ENCODE measurements at regions not wholly inside any gene's neighbourhood (a gene's known extent, or its start where the extent isn't known, plus 50 kb on each side); places are given as distances from the start of the nearest gene placed in this dataset.

DNA sequence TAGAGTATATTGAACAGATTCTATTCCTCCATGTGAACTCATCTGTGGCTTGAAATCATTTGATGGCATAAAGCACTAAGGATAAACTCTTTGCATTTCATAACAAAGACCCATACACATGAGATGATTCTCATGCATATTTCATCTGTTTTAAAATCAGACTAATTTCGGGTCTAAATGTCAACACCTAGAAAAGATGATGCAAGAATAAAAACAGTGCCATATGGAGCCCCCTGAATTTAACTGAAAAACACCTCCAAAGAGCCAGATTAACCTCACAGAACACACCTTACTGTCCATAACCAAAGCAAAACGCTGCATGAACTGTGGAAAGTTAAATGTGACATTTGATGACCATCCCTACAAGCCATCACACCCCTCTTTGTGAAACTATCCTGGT lies 59.7 kb downstream of the ELAPOR2 start:
- TF ChIP-seq POLR2A (IDR thresholded peaks at IDR 0.05): no peak
- TF ChIP-seq, protein P1, sequence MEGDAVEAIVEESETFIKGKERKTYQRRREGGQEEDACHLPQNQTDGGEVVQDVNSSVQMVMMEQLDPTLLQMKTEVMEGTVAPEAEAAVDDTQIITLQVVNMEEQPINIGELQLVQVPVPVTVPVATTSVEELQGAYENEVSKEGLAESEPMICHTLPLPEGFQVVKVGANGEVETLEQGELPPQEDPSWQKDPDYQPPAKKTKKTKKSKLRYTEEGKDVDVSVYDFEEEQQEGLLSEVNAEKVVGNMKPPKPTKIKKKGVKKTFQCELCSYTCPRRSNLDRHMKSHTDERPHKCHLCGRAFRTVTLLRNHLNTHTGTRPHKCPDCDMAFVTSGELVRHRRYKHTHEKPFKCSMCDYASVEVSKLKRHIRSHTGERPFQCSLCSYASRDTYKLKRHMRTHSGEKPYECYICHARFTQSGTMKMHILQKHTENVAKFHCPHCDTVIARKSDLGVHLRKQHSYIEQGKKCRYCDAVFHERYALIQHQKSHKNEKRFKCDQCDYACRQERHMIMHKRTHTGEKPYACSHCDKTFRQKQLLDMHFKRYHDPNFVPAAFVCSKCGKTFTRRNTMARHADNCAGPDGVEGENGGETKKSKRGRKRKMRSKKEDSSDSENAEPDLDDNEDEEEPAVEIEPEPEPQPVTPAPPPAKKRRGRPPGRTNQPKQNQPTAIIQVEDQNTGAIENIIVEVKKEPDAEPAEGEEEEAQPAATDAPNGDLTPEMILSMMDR (IDR thresholded peaks at IDR 0.05): no peak
- no peaks in the 10 kb centered on the region for H3K27me3 ChIP-seq
- intact Hi-C loops (cut with DNase I; ENCODE audit: low total_unique reads): no loop called here
- no peaks in the 10 kb centered on the region for H3K9me3 ChIP-seq
- peaks cover 11% of the 10 kb centered on the region for H3K4me1 ChIP-seq
- WGBS, 2 donors: 78 to 82% methylated on average over 2 of the region's 2 CpGs
- H3K4me3 ChIP-seq: no peak overlapping the region
- H3K27ac ChIP-seq: no peak overlapping the region
- H3K36me3 ChIP-seq (ENCODE audit: low read depth, missing control alignments): no peaks in the 10 kb centered on the region
- no peak for DNase-seq

DNA sequence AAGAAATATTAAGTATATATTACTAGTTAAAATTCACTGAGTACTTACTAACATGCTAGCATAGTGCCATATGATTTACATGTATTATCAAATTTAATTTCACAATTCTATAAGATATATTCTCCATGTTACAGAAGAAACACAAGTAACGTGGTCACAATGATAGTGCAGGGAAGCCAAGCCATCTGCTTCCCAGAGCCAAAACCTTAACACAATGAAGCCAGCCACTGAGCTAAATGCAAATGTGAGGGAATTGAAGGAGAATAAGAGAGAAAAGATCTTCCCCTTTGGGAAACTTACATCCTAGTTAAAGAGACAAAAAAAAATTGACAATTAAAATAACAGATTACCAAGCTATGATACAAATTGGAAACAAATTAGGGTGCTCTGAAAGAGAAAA lies 63.6 kb downstream of the ELAPOR2 start:
- Histone ChIP-seq H3K4me1 (no peaks in the 10 kb centered on the region), H3K27ac (no peak overlapping the region), H3K9me3 (no peaks in the 10 kb centered on the region), H3K36me3 (ENCODE audit: low read depth, missing control alignments) (no peaks in the 10 kb centered on the region), H3K27me3 (no peaks in the 10 kb centered on the region), H3K4me3 (no peak overlapping the region)
- WGBS, 2 donors: 63 to 80% methylated on average over 1 of the region's 1 CpG
- TF ChIP-seq, protein P1 (IDR thresholded peaks at IDR 0.05): no peak
- no peak for TF ChIP-seq POLR2A (IDR thresholded peaks at IDR 0.05)
- intact Hi-C loops (cut with DNase I; ENCODE audit: low total_unique reads): no loop called here
- DNase-seq: no peak

DNA sequence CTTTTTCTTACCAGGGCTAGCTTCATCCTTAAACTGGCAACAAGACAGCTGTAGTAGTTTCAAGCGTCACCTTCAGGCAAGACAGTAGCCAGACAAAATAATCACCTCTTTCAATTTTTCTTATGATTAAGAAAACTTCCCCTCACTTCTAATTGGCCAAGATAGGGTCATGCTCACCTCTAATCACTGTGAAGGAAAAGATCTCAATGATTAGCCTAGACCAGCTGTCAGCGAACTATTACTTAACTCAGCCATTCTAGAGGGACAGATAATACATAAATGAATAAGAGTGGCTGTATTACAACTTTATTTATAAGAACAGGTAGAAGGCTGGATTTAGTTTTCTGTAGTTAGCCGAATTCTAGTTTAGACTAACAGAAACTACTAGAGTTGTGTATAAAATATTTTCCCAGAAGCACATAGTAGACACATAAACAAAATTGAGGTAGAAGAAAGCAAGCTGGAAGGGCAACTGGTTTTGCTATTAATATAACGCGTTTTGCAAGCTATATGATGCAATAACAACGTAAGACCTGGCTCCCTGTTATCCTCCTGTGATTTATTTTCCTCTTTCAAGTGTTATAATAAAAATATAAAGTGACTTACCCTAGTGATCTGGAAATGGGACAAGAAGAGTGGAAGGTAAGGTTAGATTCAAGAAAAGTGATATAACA lies 64.3 kb downstream of the ELAPOR2 start:
- Histone ChIP-seq H3K27me3 (no peaks in the 10 kb centered on the region), H3K9me3 (no peaks in the 10 kb centered on the region), H3K36me3 (ENCODE audit: low read depth, missing control alignments) (no peaks in the 10 kb centered on the region), H3K27ac (no peak overlapping the region), H3K4me3 (no peak overlapping the region), H3K4me1 (no peaks in the 10 kb centered on the region)
- no peak for DNase-seq
- 90 to 91% methylated on average over 6 of the region's 6 CpGs for WGBS, 2 donors
- intact Hi-C loops (cut with DNase I; ENCODE audit: low total_unique reads): no loop called here
- TF ChIP-seq POLR2A (IDR thresholded peaks at IDR 0.05): no peak
- TF ChIP-seq, protein P1 (IDR thresholded peaks at IDR 0.05): no peak

DNA sequence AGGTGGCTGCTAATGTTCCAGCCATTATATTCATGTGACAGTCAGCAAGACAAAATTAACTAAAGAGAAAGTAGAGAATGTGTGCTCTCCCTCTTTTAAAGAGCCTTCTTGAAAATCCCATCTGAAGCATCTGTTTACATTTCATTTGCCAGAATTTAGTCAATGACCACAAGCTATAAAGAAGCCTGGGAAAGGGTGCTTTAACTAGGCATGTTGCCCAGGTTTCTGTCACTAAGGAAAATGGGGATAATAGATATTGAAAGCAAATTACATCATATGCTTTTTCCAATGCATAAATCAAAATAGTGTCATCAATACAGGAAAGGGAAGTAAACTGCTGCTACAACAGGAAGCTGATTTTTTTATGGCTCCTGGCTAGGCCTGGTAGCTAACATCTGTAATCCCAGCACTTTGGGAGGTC lies 67.7 kb downstream of the ELAPOR2 start:
- DNase-seq: no peak
- Histone ChIP-seq H3K27ac (no peak overlapping the region), H3K27me3 (no peaks in the 10 kb centered on the region), H3K9me3 (no peaks in the 10 kb centered on the region), H3K36me3 (ENCODE audit: low read depth, missing control alignments) (no peaks in the 10 kb centered on the region), H3K4me3 (no peak overlapping the region), H3K4me1 (no peaks in the 10 kb centered on the region)
- TF ChIP-seq, protein P1 (IDR thresholded peaks at IDR 0.05): no peak
- no peak for TF ChIP-seq POLR2A (IDR thresholded peaks at IDR 0.05)
- intact Hi-C loops (cut with DNase I; ENCODE audit: low total_unique reads): no loop called here

DNA sequence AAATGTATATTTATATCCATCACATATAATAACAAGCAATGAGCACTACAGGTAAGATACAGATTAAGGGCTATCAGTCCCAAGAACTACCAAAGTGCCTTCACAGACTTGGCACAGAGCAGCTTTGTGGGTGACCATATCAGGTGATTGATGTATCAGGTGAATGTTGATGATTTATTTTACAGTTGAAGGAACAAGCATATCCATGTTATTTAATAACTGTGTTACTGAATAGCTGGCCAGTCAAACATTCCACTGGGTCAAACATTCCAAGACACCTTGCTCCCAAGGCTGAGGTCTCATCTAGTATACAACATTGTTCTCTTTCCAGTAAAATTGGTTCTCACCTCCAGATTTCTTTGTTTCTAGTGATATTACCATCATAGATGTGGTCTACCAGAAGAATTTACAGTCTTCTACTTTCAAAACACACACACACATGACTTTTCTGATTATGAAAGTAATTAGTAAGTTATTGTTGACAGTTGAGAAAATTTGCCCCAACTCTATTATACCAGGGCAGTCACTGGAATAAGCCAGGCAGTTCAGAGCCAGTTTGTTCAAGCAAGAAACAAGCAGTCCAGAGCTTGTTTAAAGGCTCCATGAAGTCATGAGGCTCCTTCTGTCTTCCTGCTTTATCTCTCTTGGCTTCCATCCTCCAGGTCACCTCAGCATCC lies 68.2 kb downstream of the ELAPOR2 start:
- intact Hi-C loops (cut with DNase I; ENCODE audit: low total_unique reads): no loop called here
- no peak for DNase-seq
- Histone ChIP-seq H3K4me1 (no peaks in the 10 kb centered on the region), H3K27ac (no peak overlapping the region), H3K36me3 (ENCODE audit: low read depth, missing control alignments) (no peaks in the 10 kb centered on the region), H3K4me3 (no peak overlapping the region), H3K9me3 (no peaks in the 10 kb centered on the region), H3K27me3 (no peaks in the 10 kb centered on the region)
- no peak for TF ChIP-seq POLR2A (IDR thresholded peaks at IDR 0.05)
- TF ChIP-seq, protein P1 (IDR thresholded peaks at IDR 0.05): no peak
